Fibroblast of upper back skin (primary cell): ENCODE measurements at regions not wholly inside any gene's neighbourhood (a gene's known extent, or its start where the extent isn't known, plus 50 kb on each side); places are given as distances from the start of the nearest gene placed in this dataset.
"Not testable (repeated sequence)": the region's sequence is repeated elsewhere in the genome, so short reads cannot be mapped to it uniquely, and the experiment has no call there.

Experiments
- DNase-seq: peaks from one replicate; pipeline ENCODE4 v3.0.0-alpha.2; 2013

DNA sequence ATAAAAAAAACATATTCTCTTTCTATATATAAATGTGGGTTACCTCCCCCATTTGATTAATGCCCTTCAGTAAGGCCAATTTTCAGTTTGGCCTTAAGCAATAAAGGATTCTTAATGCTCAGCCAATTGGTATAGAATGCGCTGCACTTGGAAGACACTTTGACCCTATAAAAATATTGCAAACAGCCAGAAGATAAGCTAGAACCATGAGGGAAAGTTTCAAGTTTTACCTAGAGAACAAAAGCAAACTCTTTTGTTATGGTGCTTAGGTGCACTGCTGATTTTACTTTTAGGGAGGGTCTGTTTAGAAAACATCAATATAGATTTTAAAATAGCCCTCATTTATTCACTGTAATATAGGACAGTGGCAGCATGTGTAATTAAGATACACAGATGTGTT, 251.6 kb upstream of the SLC16A7 start:
- DNase-seq = no peak

- no peak for DNase-seq
Measured at GRCh38 chr12:59329462-59329861, 266.4 kb upstream of the SLC16A7 start.

- DNase-seq = not testable (repeated sequence)
Measured at GRCh38 chr12:59328395-59329075, 267.3 kb upstream of the SLC16A7 start.

DNA sequence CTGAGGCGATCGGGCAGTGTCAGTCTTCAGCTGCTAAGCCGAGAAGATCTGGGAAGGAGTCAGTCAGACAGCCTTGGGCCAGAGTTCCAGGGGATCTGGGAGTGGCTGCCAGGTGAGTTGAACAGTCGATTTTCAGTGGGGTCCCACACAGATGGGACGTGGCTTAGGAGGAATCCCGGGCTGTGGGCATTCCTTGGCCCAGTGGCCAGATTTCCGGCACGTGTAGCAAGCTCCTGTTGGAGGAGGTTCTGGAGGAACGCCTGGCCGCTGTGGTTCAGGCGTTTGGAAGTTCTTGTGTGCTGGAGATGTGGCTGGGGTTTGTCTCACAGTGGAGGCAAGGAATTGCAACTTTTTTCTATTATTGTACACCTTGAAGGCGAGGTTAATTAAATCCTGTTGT, 269.4 kb upstream of the SLC16A7 start:
- DNase-seq = not testable (repeated sequence)

DNA sequence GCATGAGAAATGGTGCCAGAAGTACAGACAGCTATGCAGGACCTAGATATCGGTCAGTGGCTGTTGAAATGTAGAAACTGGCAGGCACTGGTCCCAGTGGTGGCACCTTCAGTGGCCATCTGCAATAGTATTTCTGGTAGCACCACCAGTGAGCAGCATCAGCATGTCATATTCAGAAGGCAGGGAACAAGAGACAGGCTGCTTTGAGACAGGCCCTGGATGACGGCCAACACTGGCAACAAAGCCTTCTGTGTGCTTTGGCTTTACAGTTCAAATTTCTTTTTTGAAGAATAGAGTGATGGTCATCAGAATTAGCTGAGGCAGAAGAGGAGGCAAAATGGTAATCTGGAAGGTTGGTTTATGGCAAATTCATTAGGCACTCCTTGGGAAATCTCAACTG, 273.4 kb upstream of the SLC16A7 start:
- no peak for DNase-seq

DNA sequence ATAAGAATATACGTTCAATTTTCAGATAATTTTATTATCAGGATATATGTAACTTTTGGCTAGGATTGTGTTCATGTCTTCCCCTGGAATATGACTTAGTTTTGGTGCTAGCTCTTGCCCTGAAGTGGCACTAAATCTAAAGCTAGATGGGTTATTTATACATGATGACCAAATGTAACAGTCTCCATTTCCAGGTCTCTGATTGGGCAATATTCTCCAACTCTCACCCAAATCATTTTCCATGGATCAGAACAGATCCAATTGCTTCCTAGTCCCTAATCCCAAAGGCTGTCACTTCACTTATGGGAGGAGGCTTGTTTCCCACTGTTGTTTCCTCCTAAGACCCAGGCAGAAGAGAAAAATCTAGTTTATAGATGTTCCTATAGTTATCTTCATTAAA, 274.6 kb upstream of the SLC16A7 start:
- no peak for DNase-seq

GRCh38 chr12:59320112-59320511, 275.7 kb upstream of the SLC16A7 start:
- no peak for DNase-seq

DNA sequence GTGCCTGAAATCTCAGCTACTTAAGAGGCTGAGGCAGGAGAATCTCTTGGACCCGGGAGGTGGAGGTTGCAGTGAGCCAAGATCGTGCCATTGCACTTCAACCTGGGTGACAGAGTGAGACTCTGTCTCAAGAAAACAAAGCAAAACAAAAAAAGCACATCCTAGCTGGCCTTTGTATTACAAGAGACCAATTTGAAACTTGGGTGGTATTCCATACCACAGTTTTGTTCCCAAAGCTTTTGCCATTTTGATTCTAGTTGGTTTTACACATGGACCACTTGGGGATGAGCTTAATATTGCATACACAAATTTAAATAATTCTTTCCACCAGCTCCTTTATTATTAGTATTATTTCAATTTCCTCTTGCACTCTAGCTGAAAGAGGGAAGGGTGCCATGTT, 276.9 kb upstream of the SLC16A7 start:
- DNase-seq = no peak

GRCh38 chr12:59317598-59317997, 278.2 kb upstream of the SLC16A7 start:
- DNase-seq = no peak

- DNase-seq = no peak
Measured at GRCh38 chr12:59316938-59317337, 278.9 kb upstream of the SLC16A7 start.

GRCh38 chr12:59316354-59316753, 279.5 kb upstream of the SLC16A7 start:
- not testable (repeated sequence) for DNase-seq

- DNase-seq = no peak
Measured at GRCh38 chr12:59314209-59314608, 281.6 kb upstream of the SLC16A7 start.

- DNase-seq = no peak
Measured at GRCh38 chr12:59304077-59304721, 291.6 kb upstream of the SLC16A7 start.

GRCh38 chr12:59298296-59298695, 297.5 kb upstream of the SLC16A7 start:
- DNase-seq = no peak

- DNase-seq = no peak
Measured at GRCh38 chr12:59294221-59294620, 301.6 kb upstream of the SLC16A7 start.

GRCh38 chr12:59282999-59283398, 312.8 kb upstream of the SLC16A7 start:
- no peak for DNase-seq

- not testable (repeated sequence) for DNase-seq
Measured at GRCh38 chr12:59273561-59273960, 322.3 kb upstream of the SLC16A7 start.

GRCh38 chr12:59268295-59268809, 327.5 kb upstream of the SLC16A7 start:
- no peak for DNase-seq

DNA sequence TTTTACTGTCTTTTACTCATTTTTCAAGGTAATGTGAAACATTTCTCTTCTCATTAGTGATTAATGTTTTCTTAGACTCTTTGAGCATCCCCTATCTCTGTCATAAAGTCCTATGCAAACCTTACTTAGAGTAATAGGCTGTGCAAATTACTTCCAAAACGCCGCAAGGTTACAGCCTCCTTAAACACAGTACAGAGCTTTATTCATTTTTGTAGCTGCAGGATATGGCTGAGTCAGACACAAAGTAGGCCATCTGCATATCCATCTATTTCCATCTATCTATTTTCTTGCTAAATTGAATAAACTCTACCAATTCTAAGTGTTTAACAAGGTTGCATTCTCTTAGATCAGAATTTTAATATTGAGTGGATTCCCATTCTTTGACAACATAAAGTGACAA, 335.6 kb upstream of the SLC16A7 start:
- DNase-seq = no peak

- DNase-seq = no peak
Measured at GRCh38 chr12:59252731-59253130, 332.4 kb upstream of the LRIG3 start.

GRCh38 chr12:59250766-59251165, 330.5 kb upstream of the LRIG3 start:
- no peak for DNase-seq

GRCh38 chr12:59240048-59240447, 319.7 kb upstream of the LRIG3 start:
- DNase-seq = no peak

DNA sequence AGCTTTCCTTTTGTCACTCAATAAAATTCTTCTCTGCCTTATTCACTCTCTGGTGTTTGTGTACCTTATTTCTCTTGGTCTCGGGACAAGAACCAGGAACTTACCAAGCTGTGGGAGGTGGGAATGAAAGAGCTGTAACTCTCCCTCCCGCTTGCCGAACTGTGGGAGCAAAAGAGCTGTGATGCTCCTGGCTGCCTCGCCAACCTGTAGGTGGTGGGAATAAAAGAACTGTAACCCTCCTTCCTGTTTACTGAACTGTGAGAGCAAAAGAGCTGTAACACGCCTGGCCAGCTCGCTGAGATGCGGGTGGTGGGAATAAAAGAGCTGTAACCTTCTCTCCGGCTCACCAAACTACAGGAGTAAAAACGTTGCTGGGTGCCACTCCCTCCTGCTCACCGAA, 314.1 kb upstream of the LRIG3 start:
- DNase-seq = no peak

GRCh38 chr12:59230334-59230733, 310.0 kb upstream of the LRIG3 start:
- no peak for DNase-seq

GRCh38 chr12:59219148-59219547, 298.8 kb upstream of the LRIG3 start:
- no peak for DNase-seq
